HG03060 (cell line): ENCODE measurements at regions not wholly inside any gene's neighbourhood (a gene's known extent, or its start where the extent isn't known, plus 50 kb on each side); places are given as distances from the start of the nearest gene placed in this dataset.

Experiments used
- ATAC-seq: cut with Tn5 transposase; IDR thresholded peaks from one replicate; pipeline ENCODE4 v1.9.1; 2021; ENCODE audit warnings: low read depth, moderate number of reproducible peaks; ENCODE audit not compliant: unreplicated experiment

- ATAC-seq = no peak
Observed at GRCh38 chr10:31587691-31588090, 268.7 kb downstream of the ZEB1 start.

GRCh38 chr10:31586723-31587638 lies 268.0 kb downstream of the ZEB1 start:
- no peak for ATAC-seq

- ATAC-seq = no peak
Observed at GRCh38 chr10:31584876-31585275, 265.9 kb downstream of the ZEB1 start.

- no peak for ATAC-seq
Observed at GRCh38 chr10:31584098-31584631, 265.1 kb downstream of the ZEB1 start.

- ATAC-seq = no peak
Observed at GRCh38 chr10:31583293-31583692, 264.3 kb downstream of the ZEB1 start.

- no peak for ATAC-seq
Observed at GRCh38 chr10:31582365-31583052, 263.5 kb downstream of the ZEB1 start.

GRCh38 chr10:31581741-31582323 lies 262.8 kb downstream of the ZEB1 start:
- ATAC-seq = peak; percentile 89

GRCh38 chr10:31580646-31581045 lies 261.6 kb downstream of the ZEB1 start:
- no peak for ATAC-seq
